ENCODE measurements at regions not wholly inside any gene's neighbourhood (a gene's known extent, or its start where the extent isn't known, plus 50 kb on each side); places are given as distances from the start of the nearest gene placed in this dataset.

DNA sequence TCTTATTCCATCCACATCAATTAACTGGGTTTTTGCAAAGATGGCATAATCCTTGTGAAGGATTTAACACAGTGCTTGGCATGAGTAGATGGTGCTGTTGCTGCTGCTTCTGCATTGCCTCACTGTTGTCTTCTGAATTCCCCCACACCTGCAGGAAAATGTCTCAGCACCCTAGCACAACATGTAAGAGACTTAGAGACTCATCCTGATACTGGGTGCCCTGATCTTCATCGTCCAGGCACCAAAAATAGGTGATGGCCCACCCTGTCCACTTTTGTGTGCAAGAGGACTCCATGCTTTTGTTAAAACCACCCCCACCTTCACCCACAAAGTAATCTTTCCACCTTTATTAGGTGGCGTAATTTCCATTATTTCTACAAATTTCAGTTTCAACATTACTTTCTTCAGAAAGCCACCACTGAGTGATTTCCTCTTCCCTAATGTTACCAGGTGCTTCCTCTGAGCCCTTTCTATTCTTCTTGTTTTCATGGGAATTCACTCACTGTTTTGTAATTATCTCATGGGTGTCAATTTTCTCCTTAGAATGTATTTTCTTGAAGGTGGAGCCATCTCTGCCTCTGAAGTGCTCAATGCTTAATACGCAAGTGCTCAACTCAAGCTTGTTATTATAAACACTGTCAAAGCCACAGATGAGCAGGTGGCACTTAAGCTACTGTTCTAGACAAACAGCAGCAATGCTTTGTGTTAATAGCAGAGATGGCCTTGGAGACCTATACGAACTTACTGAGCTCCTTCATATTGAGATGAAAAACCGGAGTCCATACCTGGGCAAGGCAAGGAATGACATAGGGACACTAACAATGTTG lies 89.5 kb downstream of the HS3ST1 start:
- intact Hi-C loops (cut with micrococcal nuclease), result no loop called here
- Histone ChIP-seq H3K27ac (ENCODE audit: low read depth, low read length) (no peak overlapping the region), H3K4me2 (ENCODE audit: low read length) (no peak overlapping the region), H3K79me2 (ENCODE audit: insufficient read depth, low read length) (no peaks in the 10 kb centered on the region), H3K9me3 (ENCODE audit: control insufficient read depth in 1 of 2, insufficient read depth in 1 of 2, low read depth in 1 of 2, low read length in 2 of 2) (no peaks in the 10 kb centered on the region), H3K4me1 (ENCODE audit: control insufficient read depth in 1 of 2, insufficient read depth in 2 of 2, low read length in 2 of 2) (no peaks in the 10 kb centered on the region), H3K27me3 (ENCODE audit: insufficient read depth, low read length) (no peaks in the 10 kb centered on the region), H3K9ac (ENCODE audit: low read length) (no peak overlapping the region), H4K20me1 (ENCODE audit: insufficient read depth) (no peaks in the 10 kb centered on the region), H2AFZ (ENCODE audit: low read depth, low read length, poor library complexity, severe bottlenecking) (no peak overlapping the region), H3K9me2 (ENCODE audit: insufficient read depth) (no peaks in the 10 kb centered on the region), H3K36me3 (ENCODE audit: control insufficient read depth in 1 of 2, insufficient read depth in 2 of 2, low read length in 2 of 2) (no peaks in the 10 kb centered on the region), H3K4me3 (replicated peaks in 1 of 2; ENCODE audit: low read depth in 1 of 2, low read length in 2 of 2) (no peak overlapping the region)
- ChIA-PET CTCF (no interaction called here), RAD21 (ENCODE audit: low non-redundant PET in 1 of 2, low total read pairs in 2 of 2, uncharacterized antibody in 2 of 2, unreplicated experiment in 2 of 2) (no interaction called here), POLR2A (no interaction called here)
- ATAC-seq, result no peak
- no TSS peak for BruUV-seq (replicated peaks)
- no peak for DNase-seq (ENCODE audit: low read depth, low spot score)
- TF ChIP-seq FOSL1 (IDR thresholded peaks at IDR 0.05; ENCODE audit: low read depth) (no peak), SP1 (IDR thresholded peaks at IDR 0.05; ENCODE audit: low read depth) (no peak), EZH2phosphoT487 (IDR thresholded peaks at IDR 0.05; ENCODE audit: borderline replicate concordance) (no peak), SIN3A (IDR thresholded peaks at IDR 0.05; ENCODE audit: low read depth) (no peak), EZH2 (IDR thresholded peaks at IDR 0.05) (no peak), TCF7L2 (IDR thresholded peaks at IDR 0.05; ENCODE audit: borderline replicate concordance, extremely low read depth, insufficient read depth, insufficient read length) (no peak), JUND (IDR thresholded peaks at IDR 0.05) (no peak), CEBPB (IDR thresholded peaks at IDR 0.05; ENCODE audit: low read depth) (no peak), ZFX (IDR thresholded peaks at IDR 0.05) (no peak)
- TF ChIP-seq, protein P1, sequence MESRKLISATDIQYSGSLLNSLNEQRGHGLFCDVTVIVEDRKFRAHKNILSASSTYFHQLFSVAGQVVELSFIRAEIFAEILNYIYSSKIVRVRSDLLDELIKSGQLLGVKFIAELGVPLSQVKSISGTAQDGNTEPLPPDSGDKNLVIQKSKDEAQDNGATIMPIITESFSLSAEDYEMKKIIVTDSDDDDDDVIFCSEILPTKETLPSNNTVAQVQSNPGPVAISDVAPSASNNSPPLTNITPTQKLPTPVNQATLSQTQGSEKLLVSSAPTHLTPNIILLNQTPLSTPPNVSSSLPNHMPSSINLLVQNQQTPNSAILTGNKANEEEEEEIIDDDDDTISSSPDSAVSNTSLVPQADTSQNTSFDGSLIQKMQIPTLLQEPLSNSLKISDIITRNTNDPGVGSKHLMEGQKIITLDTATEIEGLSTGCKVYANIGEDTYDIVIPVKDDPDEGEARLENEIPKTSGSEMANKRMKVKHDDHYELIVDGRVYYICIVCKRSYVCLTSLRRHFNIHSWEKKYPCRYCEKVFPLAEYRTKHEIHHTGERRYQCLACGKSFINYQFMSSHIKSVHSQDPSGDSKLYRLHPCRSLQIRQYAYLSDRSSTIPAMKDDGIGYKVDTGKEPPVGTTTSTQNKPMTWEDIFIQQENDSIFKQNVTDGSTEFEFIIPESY (IDR thresholded peaks at IDR 0.05; ENCODE audit: extremely low read depth, insufficient replicate concordance, low read length), result no peak
- TF ChIP-seq, protein P2, sequence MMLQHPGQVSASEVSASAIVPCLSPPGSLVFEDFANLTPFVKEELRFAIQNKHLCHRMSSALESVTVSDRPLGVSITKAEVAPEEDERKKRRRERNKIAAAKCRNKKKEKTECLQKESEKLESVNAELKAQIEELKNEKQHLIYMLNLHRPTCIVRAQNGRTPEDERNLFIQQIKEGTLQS (IDR thresholded peaks at IDR 0.05), result no peak
